Left lung (tissue), 4 donors: ENCODE measurements at regions not wholly inside any gene's neighbourhood (a gene's known extent, or its start where the extent isn't known, plus 50 kb on each side); places are given as distances from the start of the nearest gene placed in this dataset.

ENCODE experiments used
- ATAC-seq: fragments of 200-7000 bp; cut with Tn5 transposase; one replicate; pipeline ENCODE4 v1.9.1; 2020; ENCODE audit warnings: moderate library complexity
- DNase-seq, 4 donors: peaks; one replicate each; pipeline ENCODE4 v3.0.0-alpha.2; 2013 to 2020
- H3K27ac ChIP-seq, 2 donors: fragments of 200-600 bp; sonication (generic) in 1 of 2; one replicate each; pipeline versions ENCODE4 v1.5.0 to v1.8.0; 2020 to 2021
- H3K27me3 ChIP-seq, 2 donors: fragments of 200-600 bp; sonication (generic) in 1 of 2; one replicate each; pipeline versions ENCODE4 v1.5.0 to v1.8.0; 2020 to 2021
- H3K36me3 ChIP-seq, 2 donors: fragments of 200-600 bp; sonication (generic) in 1 of 2; one replicate each; pipeline versions ENCODE4 v1.5.0 to v1.8.0; 2020 to 2021
- H3K4me1 ChIP-seq, 2 donors: fragments of 200-600 bp; one replicate each; pipeline ENCODE4 v1.8.0; 2021
- H3K4me3 ChIP-seq, 2 donors: fragments of 200-600 bp; sonication (generic) in 1 of 2; one replicate each; pipeline versions ENCODE4 v1.5.0 to v1.8.0; 2020 to 2021; ENCODE audit warnings: mild to moderate bottlenecking in 1 of 2
- H3K9me3 ChIP-seq, 2 donors: fragments of 200-600 bp; sonication (generic) in 1 of 2; one replicate each; pipeline versions ENCODE4 v1.5.0 to v1.8.0; 2020 to 2021
- intact Hi-C, 2 donors: fragments of 100-400 bp; cut with DNase I; formaldehyde crosslinking; loops; one replicate each; pipeline versions ENCODE4 v1.11.2 to v1.14.2; 2022
- TF ChIP-seq, protein P1 (sequence below), 2 donors: fragments of 200-600 bp; sonication (generic) in 1 of 2; IDR thresholded peaks; one replicate each; pipeline versions ENCODE4 v1.5.0 to v1.8.0; 2021; ENCODE audit warnings: antibody characterized with exemption in 2 of 2
- donor health status: DM: no; HTN: yes; CAD: no.
- donor health status: DM: no; HTN: no; CAD: no.

DNA sequence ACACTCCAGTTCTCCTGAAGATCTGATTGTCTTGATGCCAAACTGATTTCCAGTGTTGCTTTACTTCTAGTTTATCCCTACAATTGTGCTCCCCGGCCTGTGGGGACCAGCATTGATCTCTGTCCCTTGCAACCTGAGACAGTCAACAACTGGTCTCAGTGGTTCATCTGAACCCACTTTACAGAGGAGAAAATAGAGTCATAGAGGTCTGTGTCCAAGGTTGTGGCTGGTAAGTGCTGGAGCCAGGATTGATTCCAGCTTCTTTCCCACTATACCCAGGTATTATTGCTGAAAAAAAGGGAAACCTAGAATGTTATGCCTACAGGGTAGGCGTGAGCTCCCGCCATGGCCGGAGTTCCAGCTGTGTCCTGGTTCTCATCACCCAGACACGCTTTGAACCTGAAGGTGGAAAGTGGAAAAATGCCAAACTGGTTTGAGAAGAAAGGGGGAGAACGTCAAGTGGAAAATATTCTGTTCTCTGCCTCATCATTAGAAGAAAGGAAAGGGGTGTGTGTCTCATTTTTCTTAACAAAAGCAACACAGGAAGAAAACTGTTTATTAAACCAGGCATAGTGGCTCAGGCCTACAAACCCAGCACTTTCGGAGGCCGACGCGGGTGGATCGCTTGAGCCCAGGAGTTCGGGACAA is 60.7 kb upstream of the ITPKB start:
- TF ChIP-seq, protein P1, sequence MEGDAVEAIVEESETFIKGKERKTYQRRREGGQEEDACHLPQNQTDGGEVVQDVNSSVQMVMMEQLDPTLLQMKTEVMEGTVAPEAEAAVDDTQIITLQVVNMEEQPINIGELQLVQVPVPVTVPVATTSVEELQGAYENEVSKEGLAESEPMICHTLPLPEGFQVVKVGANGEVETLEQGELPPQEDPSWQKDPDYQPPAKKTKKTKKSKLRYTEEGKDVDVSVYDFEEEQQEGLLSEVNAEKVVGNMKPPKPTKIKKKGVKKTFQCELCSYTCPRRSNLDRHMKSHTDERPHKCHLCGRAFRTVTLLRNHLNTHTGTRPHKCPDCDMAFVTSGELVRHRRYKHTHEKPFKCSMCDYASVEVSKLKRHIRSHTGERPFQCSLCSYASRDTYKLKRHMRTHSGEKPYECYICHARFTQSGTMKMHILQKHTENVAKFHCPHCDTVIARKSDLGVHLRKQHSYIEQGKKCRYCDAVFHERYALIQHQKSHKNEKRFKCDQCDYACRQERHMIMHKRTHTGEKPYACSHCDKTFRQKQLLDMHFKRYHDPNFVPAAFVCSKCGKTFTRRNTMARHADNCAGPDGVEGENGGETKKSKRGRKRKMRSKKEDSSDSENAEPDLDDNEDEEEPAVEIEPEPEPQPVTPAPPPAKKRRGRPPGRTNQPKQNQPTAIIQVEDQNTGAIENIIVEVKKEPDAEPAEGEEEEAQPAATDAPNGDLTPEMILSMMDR (IDR thresholded peaks at IDR 0.05), result no peak
- Histone ChIP-seq H3K4me1 (peaks cover 0 to 11% of the 10 kb centered on the region in 2 donors), H3K27ac (peak overlapping the region; percentile 39 to 63), H3K27me3 (no peaks in the 10 kb centered on the region), H3K4me3 (no peak overlapping the region), H3K9me3 (no peaks in the 10 kb centered on the region), H3K36me3 (no peaks in the 10 kb centered on the region)
- DNase-seq, result peak in 1 of 4 donors; percentile 24
- intact Hi-C loops, result no loop called here
- ATAC-seq, result no peak

DNA sequence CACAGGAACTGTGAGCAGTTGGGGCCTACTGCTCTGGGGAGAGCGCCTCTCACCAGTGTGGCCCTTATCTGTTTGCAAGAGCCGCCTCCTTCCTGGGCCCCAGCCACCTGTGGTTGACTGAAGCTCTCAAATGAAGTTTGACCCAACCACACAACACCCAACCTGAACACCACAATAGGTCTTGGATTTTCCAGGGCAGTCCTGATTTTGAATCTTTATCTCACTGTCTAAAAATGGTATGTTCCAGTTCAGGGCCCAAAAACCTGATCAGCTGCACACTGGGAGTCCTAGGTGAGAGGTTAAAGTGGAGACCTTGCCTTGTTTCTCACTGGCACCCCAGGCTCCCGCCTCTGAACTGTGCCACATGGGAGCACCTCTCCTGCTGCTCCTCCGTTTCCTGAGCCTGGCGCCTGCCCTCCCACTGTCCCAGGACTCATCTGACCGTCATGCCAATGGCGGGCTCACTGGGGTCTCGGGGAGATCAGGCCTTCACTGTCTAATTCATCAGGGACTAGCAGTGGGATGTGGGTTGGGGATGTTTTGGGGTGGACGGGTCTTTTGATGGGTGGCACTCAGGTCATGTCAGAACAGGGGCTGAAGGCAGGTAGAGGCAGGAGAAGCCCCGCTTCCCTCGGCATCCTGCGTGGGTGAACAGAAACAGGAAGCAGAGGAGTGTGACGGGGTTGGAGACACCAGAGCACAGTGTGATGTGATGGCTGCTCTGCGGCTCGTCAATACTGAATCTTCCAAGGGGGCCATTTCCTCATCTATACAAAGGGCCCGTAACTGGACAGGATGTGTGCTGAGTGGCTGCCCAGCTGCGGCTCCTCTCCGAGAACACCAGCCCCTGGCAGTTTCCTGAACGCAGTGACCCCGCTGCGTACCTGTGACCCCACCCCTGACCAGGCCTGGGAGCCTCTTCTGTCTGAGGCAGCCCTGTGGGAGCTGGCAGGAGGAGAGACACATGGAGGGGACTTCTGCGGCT is 59.6 kb upstream of the ITPKB start:
- Histone ChIP-seq H3K36me3 (no peaks in the 10 kb centered on the region), H3K4me3 (no peak overlapping the region), H3K4me1 (peaks cover 0 to 11% of the 10 kb centered on the region in 2 donors), H3K9me3 (no peaks in the 10 kb centered on the region), H3K27ac (peak overlapping the region; percentile 39 to 63), H3K27me3 (no peaks in the 10 kb centered on the region)
- intact Hi-C loops, result no loop called here
- DNase-seq (peak in 1 of 4 donors; percentile 13), ATAC-seq (no peak)
- TF ChIP-seq, protein P1 (IDR thresholded peaks at IDR 0.05), result no peak

DNA sequence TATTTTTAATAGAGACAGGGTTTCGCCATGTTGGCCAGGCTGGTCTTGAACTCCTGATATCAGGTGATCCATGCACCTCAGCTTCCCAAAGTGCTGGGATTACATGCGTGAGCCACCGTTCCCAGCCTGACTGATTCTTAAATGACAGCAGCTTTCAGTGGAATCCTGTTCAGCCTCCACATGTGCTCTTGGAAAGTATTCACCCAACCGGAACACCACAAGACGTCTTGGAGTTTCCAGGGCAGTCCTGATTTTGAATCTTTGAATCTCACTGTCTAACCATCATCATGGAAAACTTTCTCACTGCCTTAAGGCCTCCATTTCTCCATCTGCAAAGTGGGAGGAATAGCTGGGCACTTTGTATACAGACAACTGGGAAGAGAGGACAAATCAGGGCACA is 58.1 kb upstream of the ITPKB start:
- intact Hi-C loops, result no loop called here
- TF ChIP-seq, protein P1 (IDR thresholded peaks at IDR 0.05), result no peak
- no peaks in the 10 kb centered on the region for H3K36me3 ChIP-seq
- H3K27me3 ChIP-seq, result no peaks in the 10 kb centered on the region
- H3K4me1 ChIP-seq, result peaks cover 0 to 11% of the 10 kb centered on the region in 2 donors
- no peak overlapping the region for H3K27ac ChIP-seq
- no peaks in the 10 kb centered on the region for H3K9me3 ChIP-seq
- DNase-seq, result no peak
- no peak for ATAC-seq
- H3K4me3 ChIP-seq, result no peak overlapping the region

DNA sequence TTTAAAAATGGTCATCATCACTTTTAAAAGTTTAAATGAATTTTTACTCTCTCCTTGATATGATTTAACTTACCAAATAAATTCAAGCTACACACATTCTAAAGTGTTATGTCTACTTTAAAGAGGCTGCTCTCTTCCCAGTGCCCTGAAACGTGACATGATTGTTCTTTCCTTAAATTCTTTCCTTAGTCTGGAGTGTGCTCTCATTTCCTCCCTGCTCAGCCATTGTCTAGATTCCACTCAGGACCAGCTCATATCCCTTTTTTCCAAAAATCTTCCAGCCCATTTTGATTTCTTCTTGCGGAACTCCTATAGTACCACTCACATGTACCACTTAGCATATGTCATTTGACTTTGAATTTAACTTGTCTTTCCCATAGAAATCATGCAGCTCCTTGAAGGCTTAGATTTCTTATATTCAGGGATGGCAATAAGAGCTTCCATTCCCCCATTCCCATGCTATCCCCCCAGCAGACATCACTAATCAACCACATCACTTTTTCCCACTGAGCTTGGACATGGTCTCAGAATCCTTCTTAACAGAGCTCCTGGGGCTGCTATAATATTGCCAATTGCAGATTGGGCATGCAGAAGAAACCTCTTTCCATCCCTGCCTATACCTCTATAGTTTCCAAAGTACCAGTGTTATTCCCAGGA is 54.7 kb upstream of the ITPKB start:
- ATAC-seq, result no peak
- intact Hi-C loops, result no loop called here
- H3K4me3 ChIP-seq, result no peak overlapping the region
- H3K4me1 ChIP-seq, result peaks cover 0 to 2% of the 10 kb centered on the region in 2 donors
- H3K27ac ChIP-seq, result no peak overlapping the region
- no peaks in the 10 kb centered on the region for H3K27me3 ChIP-seq
- TF ChIP-seq, protein P1 (IDR thresholded peaks at IDR 0.05), result no peak
- no peaks in the 10 kb centered on the region for H3K9me3 ChIP-seq
- no peaks in the 10 kb centered on the region for H3K36me3 ChIP-seq
- no peak for DNase-seq

DNA sequence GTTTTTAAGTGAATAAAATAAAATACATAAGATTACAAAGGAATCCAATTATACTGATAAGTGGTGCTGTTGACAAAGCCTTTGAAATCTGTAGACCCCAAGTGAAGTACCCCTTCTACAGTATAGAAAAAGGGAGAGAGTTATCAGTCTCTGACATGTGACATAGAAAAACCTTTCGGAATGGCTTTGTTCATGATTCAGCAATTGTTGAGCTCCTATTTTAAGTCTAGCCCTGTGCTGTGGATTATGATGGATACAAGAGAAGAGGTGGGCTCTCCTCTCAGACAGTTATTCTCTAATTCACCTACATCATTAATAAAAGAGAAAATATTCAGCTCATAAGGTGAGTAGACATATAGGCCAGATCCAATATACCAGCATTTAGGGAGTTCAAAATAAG is 53.3 kb upstream of the ITPKB start:
- H3K4me1 ChIP-seq, result no peaks in the 10 kb centered on the region
- no peak overlapping the region for H3K4me3 ChIP-seq
- H3K36me3 ChIP-seq, result no peaks in the 10 kb centered on the region
- intact Hi-C loops, result no loop called here
- no peaks in the 10 kb centered on the region for H3K9me3 ChIP-seq
- no peak overlapping the region for H3K27ac ChIP-seq
- no peak for DNase-seq
- TF ChIP-seq, protein P1 (IDR thresholded peaks at IDR 0.05), result no peak
- no peaks in the 10 kb centered on the region for H3K27me3 ChIP-seq
- no peak for ATAC-seq
